SK-N-MC (cell line): ENCODE measurements at regions not wholly inside any gene's neighbourhood (a gene's known extent, or its start where the extent isn't known, plus 50 kb on each side); places are given as distances from the start of the nearest gene placed in this dataset.

Source experiments
- EZH2 ChIP-seq: fragments of 200-600 bp; sonication (generic); IDR thresholded peaks from one replicate; pipeline ENCODE4 v1.6.1; 2017; ENCODE audit warnings: antibody characterized with exemption
- POLR2AphosphoS5 ChIP-seq: IDR thresholded peaks from 2 replicates; pipeline ENCODE4 v1.6.1; 2012; ENCODE audit warnings: mild to moderate bottlenecking, low read depth, low read length, borderline replicate concordance

DNA sequence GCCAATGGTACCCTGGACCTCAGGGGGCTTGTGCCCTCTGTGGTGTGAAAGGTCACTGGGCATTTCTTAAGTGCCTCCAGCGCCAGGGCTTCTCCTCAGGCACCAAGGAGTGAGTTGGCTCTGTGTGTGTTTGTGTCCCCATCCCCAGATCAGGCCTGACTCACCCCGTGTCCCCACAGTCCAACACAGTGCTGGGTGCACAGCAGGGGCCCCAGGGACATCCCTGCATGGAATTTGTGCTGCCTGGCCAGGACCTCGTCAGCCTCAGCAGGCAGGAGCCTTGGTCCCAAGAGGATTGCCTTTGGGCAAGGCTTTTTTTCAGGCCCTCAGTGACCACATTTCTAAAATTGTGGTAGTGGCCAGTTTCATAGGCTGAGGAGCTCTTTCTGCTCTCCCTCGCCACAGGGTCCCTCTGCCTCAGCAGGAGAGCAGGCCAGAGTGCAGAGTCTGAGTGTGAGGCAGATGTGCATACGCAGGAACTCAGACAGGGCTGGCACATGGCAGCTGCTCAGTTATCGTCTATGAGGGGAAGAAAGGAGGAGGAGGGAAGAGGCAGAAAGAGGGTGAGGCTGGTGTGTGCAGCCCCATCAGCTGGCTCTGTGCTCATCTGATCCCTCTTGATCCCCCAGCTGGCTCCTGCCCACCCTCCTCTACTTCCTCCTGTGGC, 215.6 kb downstream of the RPLP1 start:
- TF ChIP-seq POLR2AphosphoS5 (no peak), EZH2 (no peak)
